ENCODE measurements at regions not wholly inside any gene's neighbourhood (a gene's known extent, or its start where the extent isn't known, plus 50 kb on each side); places are given as distances from the start of the nearest gene placed in this dataset.

DNA sequence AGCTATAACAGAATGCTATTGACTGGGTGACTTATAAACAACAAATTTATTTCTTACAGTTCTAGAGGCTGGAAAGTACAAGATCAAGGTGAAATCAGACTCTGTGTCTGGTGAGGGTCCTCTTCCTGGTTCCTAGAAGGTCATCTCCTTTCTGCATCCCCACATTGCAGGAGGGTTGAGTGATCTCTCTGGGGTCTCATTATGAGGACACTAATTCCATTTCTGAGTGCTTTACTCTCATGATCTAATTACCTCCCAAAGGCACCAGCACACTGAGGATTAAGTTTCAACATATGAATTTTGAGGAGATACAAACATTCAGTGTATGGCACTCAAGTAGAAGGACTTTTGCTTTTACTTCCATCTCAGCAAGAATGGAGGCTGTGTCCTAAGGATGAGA is 534.1 kb upstream of the KCNMB2 start:
- Histone ChIP-seq H3K27me3 (replicated peaks in 1 of 4; ENCODE audit: control insufficient read depth in 3 of 4, extremely low read depth in 1 of 4, insufficient read depth in 3 of 4, low read length in 3 of 4) (no peaks in the 10 kb centered on the region), H3K23me2 (ENCODE audit: low read depth, low read length) (no peaks in the 10 kb centered on the region), H2BK15ac (ENCODE audit: low read length) (no peak overlapping the region), H3K18ac (ENCODE audit: extremely low read depth, low read length) (no peak overlapping the region), H3K4me1 (replicated peaks in 1 of 4; ENCODE audit: control insufficient read depth in 3 of 4, insufficient read depth in 4 of 4, low read length in 3 of 4) (no peaks in the 10 kb centered on the region), H3K56ac (replicated peaks; ENCODE audit: insufficient read length, low read depth, low read length) (no peak overlapping the region), H3K79me2 (ENCODE audit: control insufficient read depth in 1 of 2, insufficient read depth in 2 of 2, low read length in 2 of 2) (no peaks in the 10 kb centered on the region), H3K9ac (replicated peaks in 1 of 4; ENCODE audit: extremely low read depth in 1 of 4, low read depth in 3 of 4, low read length in 3 of 4) (no peak overlapping the region), H2AK5ac (ENCODE audit: low read depth, low read length) (no peak overlapping the region), H3K4me3 (ENCODE audit: extremely low read depth in 1 of 4, insufficient read depth in 2 of 4, low read depth in 3 of 4, low read length in 4 of 4) (no peak overlapping the region), H3K14ac (ENCODE audit: insufficient read length) (no peak overlapping the region), H3K4ac (replicated peaks; ENCODE audit: insufficient read length, low read depth, low read length) (no peak overlapping the region), H2BK120ac (replicated peaks; ENCODE audit: low read depth, low read length) (no peak overlapping the region), H3K4me2 (ENCODE audit: insufficient read depth in 1 of 2, low read depth in 2 of 2, low read length in 2 of 2) (no peak overlapping the region), H2BK5ac (ENCODE audit: low read depth, low read length) (no peak overlapping the region), H2BK20ac (ENCODE audit: low read length) (no peak overlapping the region), H3K36me3 (ENCODE audit: control insufficient read depth in 2 of 4, insufficient read depth in 4 of 4, low read length in 3 of 4) (no peaks in the 10 kb centered on the region), H2AFZ (ENCODE audit: low read length) (no peak overlapping the region), H4K91ac (replicated peaks; ENCODE audit: insufficient read length, low read length) (no peak overlapping the region), H3K79me1 (ENCODE audit: low read depth, low read length) (no peaks in the 10 kb centered on the region), H4K20me1 (replicated peaks in 1 of 2; ENCODE audit: control insufficient read depth in 1 of 2, insufficient read depth in 2 of 2, low read length in 2 of 2) (no peaks in the 10 kb centered on the region), H3K9me3 (ENCODE audit: insufficient read depth in 2 of 2, low read depth in 1 of 2, low read length in 1 of 2) (no peaks in the 10 kb centered on the region), H3K27ac (ENCODE audit: low read depth, low read length) (no peak overlapping the region), H3K23ac (ENCODE audit: insufficient read length) (no peak overlapping the region), H2BK12ac (ENCODE audit: low read depth, low read length) (no peak overlapping the region), H4K8ac (ENCODE audit: extremely low read depth, insufficient read depth, low read length) (no peak overlapping the region), H4K5ac (ENCODE audit: insufficient read length, low read depth, low read length) (no peak overlapping the region)
- DNase-seq (ENCODE audit: low read depth in 1 of 2, low spot score in 2 of 2) (no peak), FAIRE-seq (no peak)
- ChIA-PET CTCF (ENCODE audit: partially characterized antibody) (interaction anchor here (0.7 kb wide), 1 partner anchor 24 kb away, joined by 3 read pairs; no protein-coding TSS in a partner anchor), POLR2A (ENCODE audit: partially characterized antibody) (no interaction called here)
- no peak for TF ChIP-seq SIRT6 (IDR thresholded peaks at IDR 0.05; ENCODE audit: low read length)
- TF ChIP-seq BCL11A (IDR thresholded peaks at IDR 0.05; ENCODE audit: low read depth in 2 of 2, low read length in 2 of 2): no peak
- TF ChIP-seq CTBP2 (IDR thresholded peaks at IDR 0.05; ENCODE audit: borderline replicate concordance, insufficient read depth, insufficient read length, low read length): no peak
- no peak for TF ChIP-seq CEBPB (IDR thresholded peaks at IDR 0.05; ENCODE audit: low read depth, low read length)
- TF ChIP-seq CBX5 (IDR thresholded peaks at IDR 0.05; ENCODE audit: low read depth, low read length): no peak
- no peak for TF ChIP-seq BRCA1 (IDR thresholded peaks at IDR 0.05; ENCODE audit: low read depth, low read length)
- TF ChIP-seq SIX5 (IDR thresholded peaks at IDR 0.05; ENCODE audit: low read depth, low read length): no peak
- no peak for TF ChIP-seq TCF12 (IDR thresholded peaks at IDR 0.05; ENCODE audit: low read depth, low read length)
- TF ChIP-seq, protein P1, sequence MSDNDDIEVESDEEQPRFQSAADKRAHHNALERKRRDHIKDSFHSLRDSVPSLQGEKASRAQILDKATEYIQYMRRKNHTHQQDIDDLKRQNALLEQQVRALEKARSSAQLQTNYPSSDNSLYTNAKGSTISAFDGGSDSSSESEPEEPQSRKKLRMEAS (IDR thresholded peaks at IDR 0.05): no peak
- TF ChIP-seq RXRA (IDR thresholded peaks at IDR 0.05; ENCODE audit: insufficient read depth, low read depth, low read length): no peak
- no peak for TF ChIP-seq NRF1 (IDR thresholded peaks at IDR 0.05; ENCODE audit: low read depth, low read length)
- no peak for TF ChIP-seq POLR2AphosphoS5 (IDR thresholded peaks at IDR 0.05; ENCODE audit: low read depth, low read length)
- no peak for TF ChIP-seq USF2 (IDR thresholded peaks at IDR 0.05; ENCODE audit: low read length)
- no peak for TF ChIP-seq SIN3A (conservative IDR thresholded peaks at IDR 0.05 in 1 of 2, IDR thresholded peaks at IDR 0.05 in 1 of 2; ENCODE audit: low read depth in 1 of 2, low read length in 2 of 2)
- TF ChIP-seq EP300 (IDR thresholded peaks at IDR 0.05; ENCODE audit: borderline replicate concordance in 1 of 2, low read depth in 2 of 2, low read length in 2 of 2): no peak
- no peak for TF ChIP-seq BACH1 (IDR thresholded peaks at IDR 0.05; ENCODE audit: low read length)
